ENCODE measurements at regions not wholly inside any gene's neighbourhood (a gene's known extent, or its start where the extent isn't known, plus 50 kb on each side); places are given as distances from the start of the nearest gene placed in this dataset.

DNA sequence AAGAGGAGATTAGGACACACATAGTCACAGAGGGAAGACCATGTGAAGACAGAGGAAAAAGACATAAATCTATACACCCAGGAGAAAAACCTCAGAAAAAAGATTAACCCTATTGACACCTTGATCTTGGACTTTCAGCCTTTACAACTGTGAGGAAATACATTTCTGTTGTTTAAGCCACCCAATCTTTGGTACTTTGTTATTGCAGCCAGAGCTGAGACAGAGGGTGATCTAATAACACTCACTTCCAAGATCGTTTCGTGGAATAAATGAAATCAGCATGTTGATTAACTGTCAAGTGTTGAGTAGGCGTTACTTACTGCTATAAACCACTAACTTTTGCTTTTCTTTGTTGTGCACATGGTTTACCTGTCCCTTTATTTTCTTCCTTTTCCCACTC lies 361.2 kb upstream of the RIOK2 start:
- 76% methylated on average over 3 of the region's 3 CpGs for WGBS

DNA sequence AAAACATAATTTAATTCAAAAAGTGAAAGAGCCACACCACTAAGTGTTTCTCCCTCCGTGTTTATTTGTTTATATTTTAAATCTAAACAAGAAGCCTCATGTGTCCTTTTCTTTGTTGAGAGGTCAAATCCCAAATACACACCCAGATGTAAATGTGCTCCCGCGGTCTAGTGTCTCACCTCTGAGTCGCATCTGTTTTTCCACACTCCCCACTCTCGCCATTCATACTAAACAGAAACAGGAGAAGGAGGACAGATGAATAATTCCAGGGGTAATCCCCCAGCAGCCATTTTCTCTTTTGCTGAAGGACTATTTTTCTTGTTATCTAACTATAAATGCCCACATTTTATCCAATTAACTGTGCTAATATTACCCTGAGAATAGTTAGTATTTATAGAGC lies 361.6 kb upstream of the RIOK2 start:
- H3K27ac ChIP-seq (ENCODE audit: low read depth, low read length): no peak overlapping the region
- no peaks in the 10 kb centered on the region for H3K9me3 ChIP-seq (ENCODE audit: insufficient read depth, low read depth, low read length)
- no peaks in the 10 kb centered on the region for H3K36me3 ChIP-seq (ENCODE audit: insufficient read depth, low read length)
- no peaks in the 10 kb centered on the region for H3K27me3 ChIP-seq (ENCODE audit: insufficient read depth, low read length)
- H3K4me3 ChIP-seq (ENCODE audit: low read length): no peak overlapping the region
- H3K9ac ChIP-seq (ENCODE audit: low read depth, low read length): no peak overlapping the region
- peaks cover 29% of the 10 kb centered on the region for H3K4me1 ChIP-seq (ENCODE audit: insufficient read depth, low read length)
- WGBS: 52% methylated on average over 4 of the region's 5 CpGs

More for the DNA sequence above, 361.2 kb upstream of the RIOK2 start:
- Histone ChIP-seq H3K9me3 (ENCODE audit: insufficient read depth, low read depth, low read length) (no peaks in the 10 kb centered on the region), H3K4me3 (ENCODE audit: low read length) (no peak overlapping the region), H3K36me3 (ENCODE audit: insufficient read depth, low read length) (no peaks in the 10 kb centered on the region), H3K27ac (ENCODE audit: low read depth, low read length) (no peak overlapping the region), H3K4me1 (ENCODE audit: insufficient read depth, low read length) (peaks cover 25% of the 10 kb centered on the region), H3K27me3 (ENCODE audit: insufficient read depth, low read length) (no peaks in the 10 kb centered on the region), H3K9ac (ENCODE audit: low read depth, low read length) (no peak overlapping the region)

DNA sequence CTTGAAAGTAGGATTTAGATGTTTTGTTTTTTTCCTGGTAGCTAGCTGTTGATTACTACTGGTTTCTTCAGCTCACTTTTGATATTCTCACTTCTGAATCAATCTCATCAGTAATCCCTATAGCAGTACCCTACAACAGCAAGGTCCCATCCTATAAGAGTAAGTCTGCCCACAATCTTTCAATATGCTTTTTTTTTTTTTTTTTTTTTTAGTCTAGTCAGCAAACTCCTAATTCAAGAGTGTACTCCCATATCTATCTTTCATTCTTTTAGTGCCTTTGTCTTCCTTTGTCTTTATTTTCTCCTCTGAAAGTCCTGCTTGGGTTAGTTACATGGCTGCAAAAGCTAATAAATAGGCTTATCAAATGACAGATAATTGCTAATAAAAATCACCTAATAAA lies 362.4 kb upstream of the RIOK2 start:
- Histone ChIP-seq H3K36me3 (ENCODE audit: insufficient read depth, low read length) (no peaks in the 10 kb centered on the region), H3K27ac (ENCODE audit: low read depth, low read length) (no peak overlapping the region), H3K4me3 (ENCODE audit: low read length) (no peak overlapping the region), H3K9me3 (ENCODE audit: insufficient read depth, low read depth, low read length) (no peaks in the 10 kb centered on the region), H3K27me3 (ENCODE audit: insufficient read depth, low read length) (no peaks in the 10 kb centered on the region), H3K4me1 (ENCODE audit: insufficient read depth, low read length) (peaks cover 32% of the 10 kb centered on the region), H3K9ac (ENCODE audit: low read depth, low read length) (no peak overlapping the region)

DNA sequence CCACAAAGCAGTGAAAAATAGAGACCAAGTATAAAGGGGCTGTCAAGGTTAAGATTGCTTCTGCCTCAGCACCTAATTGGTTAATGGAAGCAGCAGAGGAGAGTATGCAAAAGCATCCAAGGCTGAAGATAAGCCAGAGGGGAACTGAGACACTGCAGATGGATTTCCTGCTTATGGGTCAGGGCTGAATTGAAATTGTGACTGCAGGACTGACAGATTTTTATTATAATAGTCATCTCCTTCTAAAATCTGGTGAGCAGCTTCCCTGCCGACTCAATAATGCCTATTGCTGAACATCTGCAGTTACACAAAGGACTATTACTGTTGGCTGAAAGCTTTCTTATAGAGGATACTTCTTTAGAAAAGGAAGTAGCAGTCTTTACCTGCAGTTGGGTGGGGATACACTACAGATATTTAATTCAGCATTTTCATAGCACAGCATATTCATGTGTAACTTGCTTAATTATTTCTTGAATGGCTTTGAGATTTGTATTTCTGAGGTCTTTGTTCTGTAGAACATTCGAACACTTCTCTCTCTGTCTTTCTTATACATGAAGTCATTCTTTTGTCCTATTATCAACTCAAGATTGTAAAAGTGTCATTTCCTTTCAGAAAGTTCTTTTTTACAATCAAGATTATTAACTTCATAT lies 363.0 kb upstream of the RIOK2 start:
- Histone ChIP-seq H3K9me3 (ENCODE audit: insufficient read depth, low read depth, low read length) (no peaks in the 10 kb centered on the region), H3K27me3 (ENCODE audit: insufficient read depth, low read length) (no peaks in the 10 kb centered on the region), H3K4me1 (ENCODE audit: insufficient read depth, low read length) (peaks cover 36% of the 10 kb centered on the region), H3K9ac (ENCODE audit: low read depth, low read length) (no peak overlapping the region), H3K4me3 (ENCODE audit: low read length) (no peak overlapping the region), H3K27ac (ENCODE audit: low read depth, low read length) (no peak overlapping the region), H3K36me3 (ENCODE audit: insufficient read depth, low read length) (no peaks in the 10 kb centered on the region)
- WGBS: 100% methylated on average over 1 of the region's 2 CpGs

DNA sequence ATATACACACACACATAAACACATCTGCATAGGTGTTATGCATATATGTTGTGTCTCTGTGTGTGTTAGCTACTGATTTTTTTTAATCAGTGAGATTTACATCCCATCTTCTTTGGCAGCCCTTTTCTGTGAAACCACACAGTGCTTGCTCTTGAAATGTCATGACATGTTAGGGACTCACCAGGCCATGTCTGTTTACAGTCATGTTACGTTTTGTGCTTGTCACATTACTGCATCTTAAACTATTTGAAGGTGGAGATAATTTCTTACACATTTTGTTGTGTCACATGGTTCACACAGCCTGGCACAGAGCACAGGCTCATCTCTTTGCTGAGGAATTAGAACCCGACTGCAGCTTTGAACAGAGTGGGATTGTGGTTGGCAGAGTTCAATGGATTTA lies 364.4 kb upstream of the RIOK2 start:
- Histone ChIP-seq H3K4me1 (ENCODE audit: insufficient read depth, low read length) (peaks cover 36% of the 10 kb centered on the region), H3K4me3 (ENCODE audit: low read length) (no peak overlapping the region), H3K9ac (ENCODE audit: low read depth, low read length) (no peak overlapping the region), H3K27me3 (ENCODE audit: insufficient read depth, low read length) (no peaks in the 10 kb centered on the region), H3K9me3 (ENCODE audit: insufficient read depth, low read depth, low read length) (no peaks in the 10 kb centered on the region), H3K27ac (ENCODE audit: low read depth, low read length) (no peak overlapping the region), H3K36me3 (ENCODE audit: insufficient read depth, low read length) (no peaks in the 10 kb centered on the region)
- 85% methylated on average over 1 of the region's 2 CpGs for WGBS

DNA sequence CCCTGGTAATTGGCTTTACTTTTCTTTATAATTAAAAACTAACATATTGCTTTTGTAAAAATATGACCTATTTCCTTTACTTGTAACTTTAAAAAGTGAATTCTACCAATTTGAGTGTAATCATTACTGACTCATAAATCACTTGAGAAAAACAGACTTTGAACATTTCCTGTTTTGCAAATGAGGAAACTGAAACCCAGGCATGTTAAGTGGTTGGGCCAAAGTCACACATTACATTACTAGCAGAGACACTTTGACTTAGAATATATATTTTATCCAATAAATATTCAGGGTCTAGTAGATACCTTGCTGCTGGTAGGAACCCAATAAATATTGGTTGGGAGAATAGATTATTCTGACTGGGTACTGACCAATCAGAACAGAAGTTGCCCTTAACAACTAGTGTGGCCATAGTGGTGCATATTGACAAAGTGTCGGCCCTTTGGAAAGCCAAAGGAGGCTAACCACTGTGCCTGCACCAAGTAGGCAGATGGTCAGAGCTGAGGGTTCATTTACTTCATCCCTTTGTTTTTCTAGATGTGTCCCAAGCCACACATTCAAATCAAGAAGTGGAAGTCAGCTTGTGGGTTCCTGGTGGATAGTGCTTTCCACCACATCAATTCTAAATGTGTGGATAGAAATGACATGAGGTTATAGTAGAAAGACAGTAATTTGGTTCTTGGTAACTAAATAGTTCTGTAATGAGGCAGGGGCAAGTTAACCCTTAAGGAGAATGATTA lies 365.1 kb upstream of the RIOK2 start:
- H3K36me3 ChIP-seq (ENCODE audit: insufficient read depth, low read length): no peaks in the 10 kb centered on the region
- WGBS: 95% methylated on average over 1 of the region's 1 CpG
- H3K27ac ChIP-seq (ENCODE audit: low read depth, low read length): no peak overlapping the region
- H3K9me3 ChIP-seq (ENCODE audit: insufficient read depth, low read depth, low read length): no peaks in the 10 kb centered on the region
- no peak overlapping the region for H3K4me3 ChIP-seq (ENCODE audit: low read length)
- no peak overlapping the region for H3K9ac ChIP-seq (ENCODE audit: low read depth, low read length)
- peaks cover 36% of the 10 kb centered on the region for H3K4me1 ChIP-seq (ENCODE audit: insufficient read depth, low read length)
- no peaks in the 10 kb centered on the region for H3K27me3 ChIP-seq (ENCODE audit: insufficient read depth, low read length)

DNA sequence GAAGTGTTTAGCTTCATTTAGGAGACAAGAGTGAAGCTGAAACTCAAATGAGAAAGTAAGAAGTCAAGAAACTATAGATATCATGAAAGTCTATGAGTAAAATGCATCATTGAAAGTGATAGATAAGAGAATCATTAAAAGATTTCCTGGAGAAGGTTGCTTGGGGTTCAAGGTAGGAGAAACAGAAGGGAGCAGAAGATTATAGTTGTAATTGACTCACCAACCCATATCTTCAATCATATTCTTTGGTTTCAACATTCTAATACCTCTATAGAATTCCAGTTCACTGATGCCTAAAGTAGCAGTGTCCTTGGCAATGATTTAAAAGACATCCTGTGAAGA lies 365.7 kb upstream of the RIOK2 start:
- Histone ChIP-seq H3K4me3 (ENCODE audit: low read length) (no peak overlapping the region), H3K27ac (ENCODE audit: low read depth, low read length) (no peak overlapping the region)

DNA sequence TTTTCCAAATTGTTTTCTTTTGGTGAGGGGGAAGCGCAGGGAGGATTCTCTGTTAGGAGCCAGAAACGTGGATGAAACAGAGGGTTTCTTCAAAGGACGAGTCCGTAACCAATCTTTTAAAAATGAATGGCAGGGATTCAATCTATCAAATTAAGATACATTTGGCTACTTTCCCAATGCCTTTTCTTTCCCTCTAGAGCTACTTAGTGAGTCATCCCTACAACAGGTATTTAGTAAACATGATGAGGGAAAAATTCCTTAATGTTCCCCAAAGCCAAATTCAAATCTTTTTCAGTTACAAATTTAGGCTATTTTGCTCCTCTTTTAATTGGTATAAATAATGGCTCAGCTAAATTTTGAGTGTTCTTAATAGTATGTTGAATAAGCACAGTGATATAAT lies 366.4 kb upstream of the RIOK2 start:
- WGBS: 82% methylated on average over 4 of the region's 4 CpGs
- no peak overlapping the region for H3K4me3 ChIP-seq (ENCODE audit: low read length)
- no peak overlapping the region for H3K27ac ChIP-seq (ENCODE audit: low read depth, low read length)
- H3K9me3 ChIP-seq (ENCODE audit: insufficient read depth, low read depth, low read length): no peaks in the 10 kb centered on the region
- H3K36me3 ChIP-seq (ENCODE audit: insufficient read depth, low read length): no peaks in the 10 kb centered on the region
- no peak overlapping the region for H3K9ac ChIP-seq (ENCODE audit: low read depth, low read length)
- H3K27me3 ChIP-seq (ENCODE audit: insufficient read depth, low read length): no peaks in the 10 kb centered on the region
- H3K4me1 ChIP-seq (ENCODE audit: insufficient read depth, low read length): peaks cover 32% of the 10 kb centered on the region

More for the DNA sequence above, 365.7 kb upstream of the RIOK2 start:
- H3K9ac ChIP-seq (ENCODE audit: low read depth, low read length): no peak overlapping the region
- no peaks in the 10 kb centered on the region for H3K9me3 ChIP-seq (ENCODE audit: insufficient read depth, low read depth, low read length)
- H3K4me1 ChIP-seq (ENCODE audit: insufficient read depth, low read length): peaks cover 36% of the 10 kb centered on the region
- no peaks in the 10 kb centered on the region for H3K36me3 ChIP-seq (ENCODE audit: insufficient read depth, low read length)
- no peaks in the 10 kb centered on the region for H3K27me3 ChIP-seq (ENCODE audit: insufficient read depth, low read length)

DNA sequence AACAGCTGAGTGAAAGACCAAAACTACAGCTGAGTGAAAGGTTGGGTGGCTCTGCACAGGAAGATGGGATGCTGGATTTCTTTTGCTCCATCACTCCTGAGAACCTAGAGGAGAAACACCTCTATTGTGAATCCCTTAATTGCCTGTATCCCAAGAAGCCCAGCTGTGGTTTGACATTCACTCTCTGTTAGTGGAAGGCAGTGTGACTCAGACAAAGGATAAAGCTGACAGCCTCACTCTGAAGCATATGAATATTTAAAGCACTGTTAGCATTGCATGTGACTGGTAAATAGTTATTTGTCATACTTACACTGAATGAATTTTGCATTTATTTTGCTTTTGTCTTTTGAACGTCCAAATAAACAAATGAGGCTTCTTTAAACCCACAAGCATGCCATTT lies 367.1 kb upstream of the RIOK2 start:
- Histone ChIP-seq H3K4me3 (ENCODE audit: low read length) (no peak overlapping the region), H3K27ac (ENCODE audit: low read depth, low read length) (no peak overlapping the region), H3K9ac (ENCODE audit: low read depth, low read length) (no peak overlapping the region), H3K4me1 (ENCODE audit: insufficient read depth, low read length) (peaks cover 26% of the 10 kb centered on the region), H3K9me3 (ENCODE audit: insufficient read depth, low read depth, low read length) (no peaks in the 10 kb centered on the region), H3K27me3 (ENCODE audit: insufficient read depth, low read length) (no peaks in the 10 kb centered on the region), H3K36me3 (ENCODE audit: insufficient read depth, low read length) (no peaks in the 10 kb centered on the region)
- 0% methylated on average over 1 of the region's 1 CpG for WGBS

DNA sequence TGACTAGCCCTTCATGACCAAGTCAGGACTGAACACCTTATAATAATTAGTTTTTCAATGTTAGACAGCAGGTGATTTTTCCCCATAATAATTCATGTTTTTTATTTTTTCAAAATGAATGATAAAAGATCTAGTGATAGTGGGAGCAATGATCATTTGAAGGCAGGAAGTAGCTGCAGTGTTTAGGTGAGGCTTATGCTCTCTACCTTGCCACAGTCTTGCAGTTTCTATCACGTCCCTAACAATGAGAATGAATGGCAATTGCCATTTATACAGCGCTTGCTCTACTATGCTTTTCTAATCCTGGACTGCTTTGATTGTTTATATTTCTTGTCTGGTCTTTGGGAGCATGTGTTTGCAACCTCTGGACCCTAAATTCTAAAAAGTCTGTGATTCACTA lies 367.8 kb upstream of the RIOK2 start:
- Histone ChIP-seq H3K4me1 (ENCODE audit: insufficient read depth, low read length) (peaks cover 19% of the 10 kb centered on the region), H3K27me3 (ENCODE audit: insufficient read depth, low read length) (no peaks in the 10 kb centered on the region), H3K27ac (ENCODE audit: low read depth, low read length) (no peak overlapping the region), H3K4me3 (ENCODE audit: low read length) (no peak overlapping the region), H3K9ac (ENCODE audit: low read depth, low read length) (no peak overlapping the region), H3K9me3 (ENCODE audit: insufficient read depth, low read depth, low read length) (no peaks in the 10 kb centered on the region), H3K36me3 (ENCODE audit: insufficient read depth, low read length) (no peaks in the 10 kb centered on the region)
- 82% methylated on average over 2 of the region's 2 CpGs for WGBS

DNA sequence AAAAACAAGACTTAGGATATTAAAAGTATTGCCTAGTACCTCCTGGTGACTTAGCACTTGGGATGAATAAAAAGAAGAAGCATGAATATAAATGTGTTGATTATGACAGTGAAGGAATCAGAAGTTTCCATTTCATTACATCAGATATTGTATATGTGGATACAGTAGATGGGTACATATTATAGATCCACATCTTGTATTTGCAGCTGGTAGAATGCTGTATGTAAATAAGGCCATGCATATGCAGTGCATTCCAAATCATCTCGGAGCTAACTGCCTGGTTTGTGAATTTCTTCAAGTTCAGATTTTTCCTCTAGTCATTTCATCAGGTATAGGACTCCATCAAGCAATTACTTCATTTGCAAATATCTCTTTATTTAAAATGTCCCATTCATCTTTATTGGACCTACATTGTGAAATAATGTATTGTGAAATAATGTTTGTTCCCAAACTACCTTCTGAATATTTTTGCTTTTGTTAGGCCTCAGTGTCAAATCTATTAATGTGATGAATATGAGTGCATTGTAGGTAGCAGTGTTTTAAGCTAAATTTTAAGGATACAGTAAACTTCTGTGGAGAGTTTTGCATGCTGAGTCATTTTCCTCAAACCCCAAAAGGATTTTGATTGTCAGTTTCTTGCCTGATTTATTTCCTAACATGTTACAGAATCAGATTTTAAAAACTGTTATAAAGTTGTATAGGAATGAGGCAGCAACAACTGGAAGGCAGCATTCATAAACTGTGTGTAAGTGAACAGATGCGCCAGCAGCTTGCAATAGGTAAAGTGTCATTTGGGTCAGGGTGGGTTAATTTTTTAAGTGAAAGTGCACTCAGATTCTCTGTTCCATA lies 370.8 kb upstream of the RIOK2 start:
- WGBS: 90% methylated on average over 2 of the region's 2 CpGs
- Histone ChIP-seq H3K27ac (ENCODE audit: low read depth, low read length) (no peak overlapping the region), H3K27me3 (ENCODE audit: insufficient read depth, low read length) (no peaks in the 10 kb centered on the region)

More for the DNA sequence above, 370.8 kb upstream of the RIOK2 start:
- H3K4me3 ChIP-seq (ENCODE audit: low read length): no peak overlapping the region
- no peaks in the 10 kb centered on the region for H3K36me3 ChIP-seq (ENCODE audit: insufficient read depth, low read length)
- no peak overlapping the region for H3K9ac ChIP-seq (ENCODE audit: low read depth, low read length)
- no peaks in the 10 kb centered on the region for H3K9me3 ChIP-seq (ENCODE audit: insufficient read depth, low read depth, low read length)
- peaks cover 11% of the 10 kb centered on the region for H3K4me1 ChIP-seq (ENCODE audit: insufficient read depth, low read length)
